MCF 10A (cell line): ENCODE measurements at regions not wholly inside any gene's neighbourhood (a gene's known extent, or its start where the extent isn't known, plus 50 kb on each side); places are given as distances from the start of the nearest gene placed in this dataset.

Experiments used
- BruUV-seq: library from RNA; stranded (reverse); fragments of 400-500 nt; replicated peaks from 2 replicates; lab custom pipeline; 2021; lab: Mats Ljungman, UMichigan
- CTCF ChIA-PET: fragments of 300-600 bp; sonication (Branson Sonifier 250); formaldehyde crosslinking; extraction: SDS; loops from one replicate; lab custom pipeline; 2021; ENCODE audit warnings: antibody characterized with exemption, inconsistent platforms; lab: Yijun Ruan, JAX
- POLR2A ChIA-PET: fragments of 300-600, 350-650 bp; sonication (Branson Sonifier 250); formaldehyde crosslinking; extraction: SDS; loops from one replicate; lab custom pipeline; 2020; ENCODE audit warnings: antibody characterized with exemption, inconsistent platforms; lab: Yijun Ruan, JAX
- DNase-seq: peaks from one replicate; pipeline ENCODE4 v3.0.0-alpha.2; 2018; ENCODE audit not compliant: unreplicated experiment
- H3K27ac Mint-ChIP-seq: one replicate; pipeline ENCODE4 v1.8.0; 2022; ENCODE audit warnings: mild to moderate bottlenecking, low read depth, mixed read lengths; ENCODE audit not compliant: unreplicated experiment
- H3K27me3 Mint-ChIP-seq: one replicate; pipeline ENCODE4 v1.8.0; 2022; ENCODE audit warnings: mixed read lengths; ENCODE audit not compliant: insufficient read depth, unreplicated experiment
- H3K36me3 Mint-ChIP-seq: one replicate; pipeline ENCODE4 v1.8.0; 2022; ENCODE audit warnings: mild to moderate bottlenecking, moderate library complexity, mixed read lengths; ENCODE audit not compliant: insufficient read depth, unreplicated experiment
- H3K4me1 Mint-ChIP-seq: one replicate; pipeline ENCODE4 v1.8.0; 2022; ENCODE audit warnings: mixed read lengths; ENCODE audit not compliant: insufficient read depth, unreplicated experiment
- H3K4me3 Mint-ChIP-seq: one replicate; pipeline ENCODE4 v1.8.0; 2022; ENCODE audit warnings: mild to moderate bottlenecking, moderate library complexity, mixed read lengths; ENCODE audit not compliant: unreplicated experiment
- H3K9me3 Mint-ChIP-seq: one replicate; pipeline ENCODE4 v1.8.0; 2022; ENCODE audit warnings: mixed read lengths; ENCODE audit not compliant: unreplicated experiment
- intact Hi-C: fragments of 100-400 bp; cut with micrococcal nuclease; formaldehyde crosslinking; loops from 2 replicates; pipeline ENCODE4 v1.14.1; 2022
- TF ChIP-seq, protein P1 (sequence below): fragments of 200-600 bp; IDR thresholded peaks from one replicate; pipeline ENCODE4 v1.8.0; 2022; ENCODE audit warnings: antibody characterized with exemption, mild to moderate bottlenecking; ENCODE audit not compliant: unreplicated experiment

DNA sequence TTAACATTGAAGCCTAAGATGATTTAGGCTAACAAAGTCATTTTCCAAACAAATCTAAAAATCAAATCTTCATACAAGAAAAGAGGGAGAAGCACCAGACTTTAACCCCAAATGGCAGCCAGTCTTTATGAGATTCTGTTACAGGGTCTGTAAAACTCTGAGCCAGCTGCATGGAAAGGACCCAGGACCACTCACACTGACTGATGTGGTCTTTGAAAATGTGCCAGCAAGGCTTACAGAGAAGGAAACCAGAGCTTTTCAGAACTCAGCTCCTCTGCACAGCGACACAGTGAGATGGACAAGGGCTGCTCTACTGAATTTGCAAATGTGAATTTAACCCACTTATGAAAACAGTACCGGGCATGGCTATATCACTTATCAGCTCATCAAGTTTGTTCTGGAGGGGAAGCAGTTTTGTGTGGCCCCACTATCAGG is 98.8 kb upstream of the SERP2 start:
- Mint-ChIP-seq H3K27me3 (no peaks in the 10 kb centered on the region), H3K9me3 (no peaks in the 10 kb centered on the region), H3K4me1 (peaks cover 37% of the 10 kb centered on the region), H3K27ac (peak overlapping the region; percentile 94), H3K36me3 (peaks cover 7% of the 10 kb centered on the region), H3K4me3 (peak overlapping the region; percentile 60)
- no TSS peak for BruUV-seq
- CTCF ChIA-PET: interaction anchor here (0.6 to 2.1 kb wide), 3 partner anchors 29 to 67 kb away, joined by 4 to 5 read pairs (median 4); no protein-coding TSS in a partner anchor
- intact Hi-C loops: no loop called here
- TF ChIP-seq, protein P1, sequence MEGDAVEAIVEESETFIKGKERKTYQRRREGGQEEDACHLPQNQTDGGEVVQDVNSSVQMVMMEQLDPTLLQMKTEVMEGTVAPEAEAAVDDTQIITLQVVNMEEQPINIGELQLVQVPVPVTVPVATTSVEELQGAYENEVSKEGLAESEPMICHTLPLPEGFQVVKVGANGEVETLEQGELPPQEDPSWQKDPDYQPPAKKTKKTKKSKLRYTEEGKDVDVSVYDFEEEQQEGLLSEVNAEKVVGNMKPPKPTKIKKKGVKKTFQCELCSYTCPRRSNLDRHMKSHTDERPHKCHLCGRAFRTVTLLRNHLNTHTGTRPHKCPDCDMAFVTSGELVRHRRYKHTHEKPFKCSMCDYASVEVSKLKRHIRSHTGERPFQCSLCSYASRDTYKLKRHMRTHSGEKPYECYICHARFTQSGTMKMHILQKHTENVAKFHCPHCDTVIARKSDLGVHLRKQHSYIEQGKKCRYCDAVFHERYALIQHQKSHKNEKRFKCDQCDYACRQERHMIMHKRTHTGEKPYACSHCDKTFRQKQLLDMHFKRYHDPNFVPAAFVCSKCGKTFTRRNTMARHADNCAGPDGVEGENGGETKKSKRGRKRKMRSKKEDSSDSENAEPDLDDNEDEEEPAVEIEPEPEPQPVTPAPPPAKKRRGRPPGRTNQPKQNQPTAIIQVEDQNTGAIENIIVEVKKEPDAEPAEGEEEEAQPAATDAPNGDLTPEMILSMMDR: no peak
- DNase-seq: no peak
- POLR2A ChIA-PET: interaction anchor here (0.9 to 4.9 kb wide), 12 partner anchors 12 to 162 kb away, joined by 3 to 82 read pairs (median 8); no protein-coding TSS in a partner anchor

DNA sequence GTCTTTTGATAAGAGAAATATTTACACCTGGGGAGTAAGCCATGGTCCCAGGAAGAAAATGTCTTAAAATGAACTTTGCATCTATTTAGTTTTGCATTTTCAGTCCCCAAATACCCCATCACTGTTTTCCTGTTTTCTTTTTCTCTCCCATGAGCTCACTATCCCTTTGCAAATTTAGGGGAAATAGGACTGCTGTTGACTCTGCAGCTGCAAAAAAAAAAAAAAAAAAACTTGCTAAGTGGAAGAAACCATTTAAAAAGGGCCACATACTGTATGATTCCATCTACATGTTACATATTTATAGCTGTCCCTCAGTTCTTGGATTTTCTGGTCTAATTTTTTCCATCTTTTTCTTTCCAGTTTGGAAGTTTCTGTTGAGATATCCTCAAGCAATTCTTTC is 98.2 kb upstream of the SERP2 start:
- CTCF ChIA-PET: interaction anchor here (0.6 kb wide), 1 partner anchor 67 kb away, joined by 4 read pairs; no protein-coding TSS in a partner anchor
- POLR2A ChIA-PET: interaction anchor here (0.5 to 3.8 kb wide), 7 partner anchors 21 to 162 kb away, joined by 3 to 22 read pairs (median 7); no protein-coding TSS in a partner anchor
- Mint-ChIP-seq H3K27ac (peak overlapping the region; percentile 94), H3K4me3 (no peak overlapping the region), H3K9me3 (no peaks in the 10 kb centered on the region), H3K27me3 (no peaks in the 10 kb centered on the region), H3K36me3 (peaks cover 7% of the 10 kb centered on the region), H3K4me1 (peaks cover 34% of the 10 kb centered on the region)
- intact Hi-C loops: no loop called here
- TF ChIP-seq, protein P1: no peak
- no TSS peak for BruUV-seq
- DNase-seq: no peak

DNA sequence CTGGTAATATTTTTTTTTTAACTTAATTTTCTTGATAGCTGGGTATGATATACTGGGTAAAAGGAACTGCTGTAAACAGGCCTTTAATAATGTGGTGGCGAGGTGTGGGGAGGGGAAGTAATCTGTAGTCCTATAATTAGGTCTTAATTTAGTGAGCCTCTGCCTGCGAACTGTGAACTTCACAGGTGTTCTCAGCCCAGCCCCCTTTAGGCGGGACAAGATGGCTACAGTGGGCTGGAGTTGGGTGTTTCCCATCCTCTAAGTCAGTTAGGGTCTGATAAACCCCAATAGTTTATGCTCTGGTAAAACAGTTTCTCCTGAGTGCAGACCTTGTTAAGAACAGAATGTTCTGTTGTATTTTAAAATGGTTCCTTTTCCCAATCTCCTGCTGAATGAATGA is 97.6 kb upstream of the SERP2 start:
- ChIA-PET POLR2A (interaction anchor here (0.5 to 3.8 kb wide), 5 partner anchors 11 to 159 kb away, joined by 3 to 22 read pairs (median 4); no protein-coding TSS in a partner anchor), CTCF (interaction anchor here (0.5 to 0.6 kb wide), 2 partner anchors 165 to 226 kb away, joined by 4 read pairs; no protein-coding TSS in a partner anchor)
- BruUV-seq: no TSS peak
- intact Hi-C loops: no loop called here
- TF ChIP-seq, protein P1: no peak
- no peak for DNase-seq
- Mint-ChIP-seq H3K27me3 (no peaks in the 10 kb centered on the region), H3K36me3 (peaks cover 7% of the 10 kb centered on the region), H3K27ac (no peak overlapping the region), H3K9me3 (no peaks in the 10 kb centered on the region), H3K4me1 (peaks cover 34% of the 10 kb centered on the region), H3K4me3 (no peak overlapping the region)

DNA sequence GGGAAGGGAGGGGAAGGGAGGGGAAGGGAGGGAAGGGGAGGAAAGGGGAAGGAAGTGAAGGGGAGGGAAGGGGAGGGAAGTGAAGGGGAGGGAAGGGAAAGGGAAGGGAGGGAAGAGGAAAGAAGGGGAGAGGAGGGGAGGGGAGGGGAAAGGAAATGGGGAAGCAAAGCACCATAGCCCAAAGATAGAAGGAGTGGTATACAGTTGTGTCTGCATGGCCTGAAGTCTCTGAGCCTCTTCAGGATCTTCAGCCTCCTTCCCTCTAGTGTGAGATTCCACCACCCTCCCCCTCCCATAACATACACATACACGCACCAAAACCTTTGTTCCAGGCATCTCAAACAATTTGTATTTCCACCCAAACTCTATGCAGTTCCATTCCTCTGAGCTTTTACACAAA is 96.2 kb upstream of the SERP2 start:
- intact Hi-C loops: no loop called here
- Mint-ChIP-seq H3K27me3 (no peaks in the 10 kb centered on the region), H3K4me3 (no peak overlapping the region), H3K9me3 (no peaks in the 10 kb centered on the region), H3K4me1 (peaks cover 22% of the 10 kb centered on the region), H3K27ac (no peak overlapping the region), H3K36me3 (peaks cover under 1% of the 10 kb centered on the region)
- ChIA-PET CTCF (no interaction called here), POLR2A (no interaction called here)
- TF ChIP-seq, protein P1: no peak
- DNase-seq: no peak
- no TSS peak for BruUV-seq
